Esophagus muscularis mucosa (tissue), 4 donors: ENCODE measurements at regions not wholly inside any gene's neighbourhood (a gene's known extent, or its start where the extent isn't known, plus 50 kb on each side); places are given as distances from the start of the nearest gene placed in this dataset.
A peak's percentile ranks its signal among the peaks of the same experiment; 100 is the strongest.

Experiments used
- DNase-seq: peaks from one replicate; pipeline ENCODE4 v3.0.0-alpha.2; 2017; ENCODE audit errors: extremely low spot score
- H3K27ac ChIP-seq, 4 donors: fragments of 200-600 bp; sonication (generic); replicated peaks in 1 of 4; 1 replicate in 3 of 4; 2 replicates in 1 of 4; pipeline ENCODE4 v1.5.1; 2016 to 2019; ENCODE audit warnings: mild to moderate bottlenecking in 1 of 4
- H3K27me3 ChIP-seq, 4 donors: fragments of 200-600 bp; sonication (generic); one replicate each; pipeline versions ENCODE4 v1.5.1 to v1.6.0; 2016 to 2019
- H3K36me3 ChIP-seq, 4 donors: fragments of 200-600 bp; sonication (generic); one replicate each; pipeline ENCODE4 v1.5.1; 2016 to 2019
- H3K4me1 ChIP-seq, 4 donors: fragments of 200-600 bp; sonication (generic); one replicate each; pipeline ENCODE4 v1.5.1; 2016 to 2019
- H3K4me3 ChIP-seq, 4 donors: fragments of 200-600 bp; sonication (generic); 1 replicate in 2 of 4; 2 replicates in 2 of 4; pipeline ENCODE4 v1.5.1; 2016 to 2019; ENCODE audit warnings: mild to moderate bottlenecking in 4 of 4, moderate library complexity in 1 of 4
- H3K9me3 ChIP-seq, 4 donors: fragments of 200-600 bp; sonication (generic); 1 replicate in 3 of 4; 2 replicates in 1 of 4; pipeline ENCODE4 v1.5.1; 2016 to 2019
- CTCF ChIP-seq, 3 experiments: fragments of 200-600 bp in 2 of 3; fragments of 450-650 bp in 1 of 3; sonication (generic) in 2 of 3; IDR thresholded peaks; one replicate each; pipeline ENCODE4 v1.5.1; 2017 to 2019; ENCODE audit warnings: antibody characterized with exemption in 3 of 3, mild to moderate bottlenecking in 2 of 3, moderate library complexity in 1 of 3
- EP300 ChIP-seq: sonication (generic); formaldehyde crosslinking; IDR thresholded peaks from one replicate; pipeline ENCODE4 v1.6.1; 2017; ENCODE audit warnings: antibody characterized with exemption
- POLR2A ChIP-seq: fragments of 450-650 bp; IDR thresholded peaks from one replicate; pipeline ENCODE4 v1.6.1; 2017; ENCODE audit warnings: antibody characterized with exemption, moderate library complexity, mild to moderate bottlenecking, low read depth
- POLR2AphosphoS5 ChIP-seq, 2 donors: sonication (generic); formaldehyde crosslinking; IDR thresholded peaks; one replicate each; pipeline ENCODE4 v1.6.1; 2017; ENCODE audit warnings: antibody characterized with exemption in 2 of 2
- WGBS: methylation state at CpG from one replicate; pipeline ENCODE4 v1.1.5; 2018; 5-methylcytosine and 5-hydroxymethylcytosine counted together
- intact Hi-C: fragments of 100-400 bp; cut with DNase I; formaldehyde crosslinking; loops from one replicate; pipeline ENCODE4 v1.15.1; 2023

DNA sequence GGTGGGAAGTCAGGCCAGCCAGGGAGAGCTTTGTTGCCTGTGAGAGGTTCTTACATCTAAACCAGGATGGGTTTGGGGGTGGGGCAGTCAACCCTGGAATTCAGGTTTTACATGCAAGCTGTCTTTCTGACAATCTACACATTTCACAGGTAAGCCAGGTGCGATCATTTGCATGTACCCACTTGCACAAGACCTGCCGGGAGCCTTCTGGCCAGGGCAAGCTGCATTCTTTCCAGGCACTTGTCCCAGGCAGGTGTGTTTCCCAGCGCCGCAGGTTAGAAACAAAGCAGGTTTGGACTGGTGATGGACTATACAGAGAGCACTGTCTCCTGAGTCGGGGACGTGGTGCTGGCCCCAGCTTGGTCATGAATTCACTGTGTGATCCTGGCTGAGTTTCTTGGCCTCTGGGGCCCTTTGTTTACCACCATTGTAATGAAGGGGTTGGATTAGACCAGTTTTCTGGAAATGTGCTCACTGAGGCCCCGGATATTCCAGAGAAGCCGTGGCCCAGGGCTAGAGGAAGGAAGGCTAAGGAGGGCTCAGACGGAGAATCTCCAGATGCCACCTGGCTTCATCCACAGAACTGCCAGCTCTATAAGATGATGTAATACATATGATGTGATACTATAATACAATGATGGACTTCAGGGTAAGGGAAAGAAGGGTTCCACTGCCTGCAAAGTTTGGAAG, 205.2 kb upstream of the SVIL start:
- peak in 1 of 2 donors; percentile 3 for TF ChIP-seq POLR2AphosphoS5 (IDR thresholded peaks at IDR 0.05)
- TF ChIP-seq EP300, result no peak
- no peak for TF ChIP-seq POLR2A
- no peak for TF ChIP-seq CTCF (IDR thresholded peaks at IDR 0.05)
- WGBS, result 81% methylated on average over 9 of the region's 9 CpGs
- H3K27ac ChIP-seq, result peak overlapping the region; percentile 86 to 96 (median 90)
- peaks cover 38 to 76% (median 61%) of the 10 kb centered on the region in 4 donors for H3K4me1 ChIP-seq
- intact Hi-C loops, result no loop called here
- DNase-seq, result no peak
- no peaks in the 10 kb centered on the region for H3K27me3 ChIP-seq
- no peaks in the 10 kb centered on the region for H3K36me3 ChIP-seq
- H3K4me3 ChIP-seq, result no peak overlapping the region
- peaks cover 0 to 4% (median under 1%) of the 10 kb centered on the region in 4 donors for H3K9me3 ChIP-seq

GRCh38 chr10:29838539-29838938, 203.8 kb upstream of the SVIL start:
- no peaks in the 10 kb centered on the region for H3K9me3 ChIP-seq
- no peak for DNase-seq
- no peaks in the 10 kb centered on the region for H3K36me3 ChIP-seq
- intact Hi-C loops, result no loop called here
- TF ChIP-seq CTCF (IDR thresholded peaks at IDR 0.05), result no peak
- no peak for TF ChIP-seq POLR2A
- peak; percentile 98 for TF ChIP-seq EP300
- TF ChIP-seq POLR2AphosphoS5 (IDR thresholded peaks at IDR 0.05), result peak; percentile 80 to 94
- no peak overlapping the region for H3K4me3 ChIP-seq
- H3K4me1 ChIP-seq, result peaks cover 35 to 80% (median 58%) of the 10 kb centered on the region in 4 donors
- 42% methylated on average over 5 of the region's 5 CpGs for WGBS
- H3K27ac ChIP-seq, result peak overlapping the region; percentile 86 to 96 (median 90)
- no peaks in the 10 kb centered on the region for H3K27me3 ChIP-seq

DNA sequence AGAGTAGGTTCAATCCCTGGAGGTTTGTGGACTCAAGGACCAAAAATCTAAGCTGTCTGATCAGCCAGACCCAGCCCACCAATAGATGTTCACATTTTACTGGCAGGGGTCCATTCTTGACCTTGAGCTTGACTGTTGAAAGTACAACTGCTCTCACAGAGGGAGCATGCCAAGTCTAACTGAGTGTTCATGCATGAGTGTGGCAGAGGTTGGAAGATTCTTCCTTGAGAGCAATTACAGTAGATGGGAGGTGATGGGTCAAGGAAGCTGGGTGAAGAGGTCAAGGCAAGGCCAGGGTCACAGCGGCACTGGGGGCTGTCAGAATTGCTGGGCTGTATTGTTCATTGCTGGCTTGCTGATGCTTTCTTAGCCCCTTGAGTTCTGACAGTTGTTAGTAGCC, 202.8 kb upstream of the SVIL start:
- Histone ChIP-seq H3K27me3 (no peaks in the 10 kb centered on the region), H3K27ac (peak overlapping the region; percentile 86 to 96 (median 90)), H3K4me3 (no peak overlapping the region), H3K9me3 (no peaks in the 10 kb centered on the region), H3K36me3 (no peaks in the 10 kb centered on the region), H3K4me1 (peaks cover 35 to 70% (median 57%) of the 10 kb centered on the region in 4 donors)
- no peak for DNase-seq
- WGBS, result 90% methylated on average over 1 of the region's 1 CpG
- intact Hi-C loops, result no loop called here
- TF ChIP-seq EP300 (no peak), CTCF (IDR thresholded peaks at IDR 0.05) (no peak), POLR2AphosphoS5 (IDR thresholded peaks at IDR 0.05) (no peak), POLR2A (no peak)

- 96% methylated on average over 4 of the region's 4 CpGs for WGBS
- no peak for TF ChIP-seq POLR2A
- no peak for TF ChIP-seq CTCF (IDR thresholded peaks at IDR 0.05)
- TF ChIP-seq EP300, result no peak
- TF ChIP-seq POLR2AphosphoS5 (IDR thresholded peaks at IDR 0.05), result no peak
- no peaks in the 10 kb centered on the region for H3K27me3 ChIP-seq
Observed at GRCh38 chr10:29836396-29836795, 201.6 kb upstream of the SVIL start.

More at GRCh38 chr10:29836396-29836795, 201.6 kb upstream of the SVIL start:
- no peak for DNase-seq
- Histone ChIP-seq H3K36me3 (no peaks in the 10 kb centered on the region), H3K4me3 (no peak overlapping the region), H3K27ac (peak overlapping the region; percentile 86 to 96 (median 90)), H3K9me3 (no peaks in the 10 kb centered on the region), H3K4me1 (peaks cover 32 to 60% (median 50%) of the 10 kb centered on the region in 4 donors)
- intact Hi-C loops, result no loop called here
